Hematopoietic multipotent progenitor cell treated with erythropoietin and hydrocortisone succinate and interleukin-3 and kit ligand, for 17 days (in vitro differentiated cells): ENCODE measurements at regions not wholly inside any gene's neighbourhood (a gene's known extent, or its start where the extent isn't known, plus 50 kb on each side); places are given as distances from the start of the nearest gene placed in this dataset.
"Not testable (repeated sequence)": the region's sequence is repeated elsewhere in the genome, so short reads cannot be mapped to it uniquely, and the experiment has no call there.

Experiments used
- DNase-seq: peaks from one replicate; pipeline ENCODE4 v3.0.0-alpha.2; 2015; ENCODE audit warnings: low spot score

DNA sequence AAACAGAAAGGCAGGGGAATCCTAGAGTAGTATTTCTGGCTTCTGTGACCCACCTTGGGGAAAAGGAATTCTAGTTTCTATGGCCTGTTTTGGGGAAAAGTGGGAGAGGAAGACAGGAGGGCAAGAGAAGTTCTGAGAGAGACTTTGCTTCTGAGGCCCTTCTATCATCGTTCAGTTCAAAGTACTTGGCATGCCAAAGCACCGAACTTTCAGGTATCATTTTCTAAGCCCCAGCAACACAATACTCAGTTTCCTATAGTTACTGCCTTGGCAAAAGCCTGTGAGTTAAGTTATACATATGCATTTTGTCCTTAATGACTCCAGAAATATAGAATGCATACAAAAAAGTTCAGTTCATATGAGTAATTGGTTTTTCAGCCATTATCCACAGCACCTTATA is 74.1 kb upstream of the CHD2 start:
- DNase-seq, result no peak

DNA sequence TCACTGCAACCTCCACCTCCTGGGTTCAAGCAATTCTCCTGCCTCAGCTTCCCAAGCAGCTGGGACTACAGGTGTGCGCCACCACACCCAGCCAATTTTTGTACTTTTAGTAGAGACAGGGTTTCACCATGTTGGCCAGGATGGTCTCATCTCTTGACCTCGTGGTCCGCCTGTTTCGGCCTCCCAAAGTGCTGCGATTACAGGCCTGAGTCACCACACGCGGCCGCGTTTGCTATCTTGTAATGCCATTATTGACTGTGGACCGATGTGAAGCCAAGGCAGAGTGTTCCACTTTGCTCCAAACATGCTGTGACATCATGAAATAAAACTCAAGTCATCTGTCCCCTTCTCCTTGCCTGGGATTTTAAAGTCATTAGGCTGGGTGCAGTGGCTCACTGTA is 72.1 kb upstream of the CHD2 start:
- not testable (repeated sequence) for DNase-seq

DNA sequence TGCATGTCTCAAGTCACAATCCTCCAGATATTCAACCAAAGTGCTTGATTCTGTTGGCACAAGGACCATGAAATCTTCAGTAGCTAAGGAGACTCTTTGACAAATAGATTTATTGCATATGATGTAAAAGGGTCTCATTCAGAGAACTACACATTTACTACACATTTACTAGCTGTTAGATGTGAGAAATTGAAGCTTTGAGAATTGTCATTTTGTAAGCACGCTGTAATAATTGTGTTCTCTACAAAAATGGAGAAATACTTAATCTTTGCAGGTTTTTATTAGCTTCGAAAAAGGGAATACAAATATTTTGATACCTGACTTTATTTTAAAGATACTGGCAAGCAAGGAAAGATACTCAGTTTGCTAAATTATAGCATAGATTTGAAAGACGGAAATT is 70.2 kb upstream of the CHD2 start:
- DNase-seq, result no peak

DNA sequence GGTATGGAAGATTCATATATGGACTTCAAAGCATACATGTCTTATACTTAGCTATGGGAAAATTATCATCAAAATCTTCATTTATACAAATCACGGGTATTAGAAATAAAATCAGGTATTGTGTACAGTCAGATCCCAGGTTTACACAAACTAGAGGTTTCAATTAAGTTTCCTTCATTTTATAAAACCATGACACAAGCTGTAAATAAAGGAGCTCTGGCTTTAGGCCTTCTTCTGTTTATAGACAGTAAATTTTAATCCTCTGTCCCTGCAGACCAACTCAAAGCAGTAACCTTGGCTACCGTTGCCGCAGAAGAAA is 68.8 kb upstream of the CHD2 start:
- DNase-seq, result no peak

DNA sequence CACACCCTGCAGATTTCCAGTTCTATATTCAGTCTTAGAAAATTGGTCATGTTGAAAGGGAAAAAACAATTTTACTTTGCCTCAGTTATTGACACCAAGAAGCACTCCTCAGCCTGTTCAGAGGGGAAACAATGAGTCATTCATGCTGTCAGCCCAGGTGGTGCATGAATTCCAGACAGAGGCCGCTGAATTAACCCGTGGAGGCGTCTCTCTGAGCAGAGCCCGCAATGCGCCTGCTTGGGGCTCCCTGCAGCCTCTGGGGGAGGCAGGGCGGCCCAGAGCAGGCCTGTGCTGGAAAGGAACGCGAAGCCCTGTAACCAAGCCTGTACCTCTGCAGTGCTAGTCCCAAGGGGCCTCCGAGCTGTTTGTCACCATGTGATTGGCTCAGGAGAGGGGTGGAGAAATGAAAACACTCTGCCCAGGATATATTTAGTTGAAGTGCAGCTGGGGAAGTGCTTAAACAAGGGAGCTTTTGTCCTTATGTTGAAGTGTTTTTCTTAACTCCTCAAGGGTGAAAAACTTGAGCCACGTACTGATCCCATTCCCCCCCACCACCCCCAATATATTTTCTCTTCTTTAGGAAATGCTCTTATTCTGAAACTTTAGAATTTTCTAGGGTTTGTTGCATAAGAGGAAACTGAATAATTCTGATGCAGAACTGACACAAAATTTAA is 68.3 kb upstream of the CHD2 start:
- DNase-seq, result peak; percentile 79

DNA sequence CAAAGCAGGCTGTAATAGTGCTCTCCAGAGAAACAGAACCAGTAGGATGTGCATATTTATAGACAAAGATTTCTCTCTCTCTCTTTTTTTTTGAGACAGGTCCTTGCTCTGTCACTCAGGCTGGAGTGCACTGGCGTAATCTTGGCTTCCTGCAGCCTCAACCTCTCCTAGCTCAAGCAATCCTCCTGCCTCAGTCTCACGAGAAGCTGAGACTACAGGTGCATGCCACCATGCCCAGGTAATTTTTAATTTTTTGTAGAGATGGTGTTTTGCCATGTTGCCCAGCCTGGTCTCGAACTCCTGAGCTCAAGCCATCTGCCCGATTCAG is 67.1 kb upstream of the CHD2 start:
- DNase-seq, result no peak

DNA sequence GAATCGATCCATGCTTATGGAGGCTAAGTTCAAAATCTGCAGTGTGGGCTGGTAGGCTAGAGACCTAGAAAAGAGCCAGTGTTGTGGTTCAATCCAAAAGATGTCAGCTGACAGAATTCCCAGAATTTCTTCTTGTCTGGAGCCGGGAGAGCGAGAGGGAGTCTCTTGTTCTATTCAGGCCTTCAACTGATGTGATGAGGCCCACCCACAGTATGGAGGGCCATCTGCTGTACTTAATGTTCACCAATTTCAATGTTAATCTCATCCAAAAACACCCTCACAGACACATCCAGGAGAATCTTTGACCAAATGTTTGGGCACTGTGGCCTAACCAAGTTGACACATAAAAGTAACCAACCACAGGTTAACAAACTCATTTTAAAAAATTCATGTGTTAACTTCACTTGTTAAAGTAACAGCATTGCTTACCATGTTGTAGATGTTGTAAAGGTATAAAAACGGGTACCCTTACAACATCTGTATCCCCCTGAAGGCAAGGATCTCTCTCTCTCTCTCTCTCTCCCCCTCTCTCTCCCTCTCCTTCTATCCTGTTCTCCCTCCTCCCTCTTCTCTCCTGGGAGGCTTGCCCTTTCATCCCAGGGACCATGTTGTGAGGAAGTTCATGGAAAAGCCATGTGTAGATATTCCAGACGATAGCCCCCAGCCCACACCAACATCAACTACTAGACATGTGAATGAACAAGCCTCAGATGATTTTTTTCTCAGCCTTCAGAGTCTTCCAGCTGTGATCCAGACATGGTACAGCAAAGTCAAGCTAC is 66.4 kb upstream of the CHD2 start:
- DNase-seq, result no peak

DNA sequence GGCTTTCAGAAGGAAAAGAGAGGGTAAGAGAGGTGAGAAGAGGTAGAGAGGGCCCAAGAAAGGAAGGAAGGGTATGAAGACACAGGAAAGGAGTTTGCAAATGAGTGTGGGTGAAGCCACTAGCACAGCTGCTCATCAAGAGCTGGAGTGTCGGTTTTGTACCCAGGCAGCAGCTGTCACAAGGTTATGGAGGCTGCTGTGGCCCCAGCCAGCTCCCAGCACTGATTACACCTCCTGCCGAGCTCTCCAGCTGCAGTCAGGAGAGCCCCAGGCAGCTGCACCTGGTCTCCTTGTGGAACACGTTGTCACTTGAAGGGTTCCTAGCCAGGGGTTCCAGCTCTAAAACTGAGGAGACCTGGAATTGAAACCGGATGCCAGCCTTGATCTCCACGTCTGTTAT is 60.4 kb upstream of the CHD2 start:
- no peak for DNase-seq

DNA sequence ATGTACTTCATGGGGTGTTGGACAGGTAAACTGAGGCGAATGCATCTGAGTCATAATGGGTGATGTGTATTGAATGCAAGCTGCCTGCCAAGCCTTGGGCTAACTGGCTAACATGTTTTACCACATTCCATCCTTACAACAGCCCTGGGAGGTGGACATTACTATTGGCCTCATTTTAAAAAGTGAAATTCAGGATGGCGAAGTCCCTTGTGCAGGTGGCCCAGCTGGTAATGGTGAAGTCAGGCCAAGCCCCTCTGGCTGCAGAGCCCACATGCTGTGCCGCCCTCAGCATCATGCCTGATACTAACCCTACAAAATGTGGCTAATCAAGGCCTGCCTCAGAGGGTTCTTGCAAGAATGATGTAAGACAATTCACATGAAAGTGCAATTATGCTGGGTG is 60.0 kb upstream of the CHD2 start:
- DNase-seq, result no peak

DNA sequence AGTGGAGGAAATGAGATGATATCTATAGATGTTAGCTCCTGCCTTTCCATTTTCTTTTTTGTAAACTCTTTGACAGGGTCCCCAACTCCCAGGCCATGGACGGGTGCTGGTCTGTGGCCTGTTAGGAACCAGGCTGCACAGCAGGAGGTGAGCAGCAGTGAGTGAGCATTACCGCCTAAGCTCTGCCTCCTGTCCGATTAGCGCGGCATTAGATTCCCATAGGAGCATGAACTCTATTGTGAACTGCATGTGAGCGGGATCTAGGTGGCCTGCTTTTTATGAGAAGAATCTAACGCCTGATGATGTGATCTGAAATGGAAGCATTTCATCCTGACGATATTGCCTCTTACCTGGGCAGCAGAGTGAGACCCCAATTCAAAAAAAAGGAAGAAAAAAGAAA is 56.8 kb upstream of the CHD2 start:
- DNase-seq, result no peak

DNA sequence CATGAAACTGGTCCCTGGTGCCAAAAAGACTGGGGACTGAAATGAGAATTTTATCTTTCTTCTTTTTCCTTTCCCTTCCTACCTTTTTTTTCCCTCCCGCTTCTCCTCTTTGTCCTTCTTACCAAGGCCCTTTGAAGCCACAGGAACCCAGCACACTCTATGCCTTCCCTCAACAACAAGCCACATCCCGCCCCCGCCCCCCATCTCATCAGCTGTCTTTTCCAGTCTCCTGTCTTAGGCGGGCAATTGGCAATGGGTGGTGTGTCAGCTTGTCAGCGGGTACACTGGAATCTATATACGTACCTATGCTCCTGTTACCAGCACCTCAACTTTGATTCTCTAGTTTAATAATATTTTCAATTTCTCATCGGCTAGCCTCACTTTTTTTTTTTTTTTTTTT is 56.3 kb upstream of the CHD2 start:
- DNase-seq, result no peak

DNA sequence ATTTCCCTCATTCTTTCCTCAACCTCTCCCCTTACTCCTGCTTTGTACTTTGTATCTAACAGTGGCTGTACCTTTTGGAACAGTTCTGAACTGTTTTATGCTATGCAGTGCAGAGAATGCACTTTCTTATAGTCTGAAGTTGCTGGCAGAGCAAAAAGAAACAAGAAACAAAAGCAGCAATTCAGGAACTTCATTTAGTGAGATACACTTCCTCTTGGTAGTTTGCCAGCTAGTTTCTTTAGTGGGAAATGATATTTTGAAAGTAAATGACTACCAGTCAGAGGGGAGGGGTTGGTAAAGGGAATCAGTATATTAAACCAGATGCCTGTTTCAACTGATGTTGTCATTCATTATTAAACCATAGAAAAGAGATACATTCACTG is 55.0 kb upstream of the CHD2 start:
- DNase-seq, result no peak

DNA sequence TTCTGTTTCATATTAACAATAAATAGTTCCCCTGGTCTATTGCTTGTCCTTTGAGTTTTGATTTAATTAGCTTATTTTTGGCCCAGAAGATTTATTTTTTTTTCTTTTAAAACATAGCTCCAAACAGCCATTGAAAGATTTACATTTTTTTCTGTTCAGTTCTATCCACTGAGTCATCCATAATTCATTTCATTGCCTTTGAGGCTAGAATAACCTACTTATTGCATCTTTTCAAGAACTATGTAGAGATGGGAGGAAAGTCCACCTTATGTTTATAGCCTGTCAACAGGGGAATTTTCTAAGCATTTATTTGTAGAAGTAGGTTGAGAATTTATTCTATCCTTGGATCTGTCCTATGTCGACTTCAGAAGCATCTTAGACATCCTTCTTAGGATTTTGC is 53.4 kb upstream of the CHD2 start:
- DNase-seq, result no peak

DNA sequence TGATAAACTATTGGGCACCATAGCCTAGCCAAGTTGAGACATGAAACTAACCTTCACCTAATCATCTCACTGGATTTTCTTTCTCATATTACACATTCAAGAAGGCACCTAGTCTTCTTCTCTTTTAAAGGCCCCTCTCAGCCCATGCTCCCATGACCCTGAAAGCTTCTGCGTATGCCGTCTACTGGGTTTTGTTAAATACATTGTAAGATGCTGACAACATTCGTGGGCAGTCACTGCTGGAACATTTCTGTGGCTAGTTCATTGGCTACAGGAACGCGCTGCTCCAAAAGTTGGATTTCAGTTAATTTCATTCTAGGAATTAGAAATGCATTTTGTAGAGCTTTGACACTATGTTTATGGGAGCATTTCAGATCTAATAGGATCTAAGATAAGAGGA is 52.3 kb upstream of the CHD2 start:
- DNase-seq, result no peak

DNA sequence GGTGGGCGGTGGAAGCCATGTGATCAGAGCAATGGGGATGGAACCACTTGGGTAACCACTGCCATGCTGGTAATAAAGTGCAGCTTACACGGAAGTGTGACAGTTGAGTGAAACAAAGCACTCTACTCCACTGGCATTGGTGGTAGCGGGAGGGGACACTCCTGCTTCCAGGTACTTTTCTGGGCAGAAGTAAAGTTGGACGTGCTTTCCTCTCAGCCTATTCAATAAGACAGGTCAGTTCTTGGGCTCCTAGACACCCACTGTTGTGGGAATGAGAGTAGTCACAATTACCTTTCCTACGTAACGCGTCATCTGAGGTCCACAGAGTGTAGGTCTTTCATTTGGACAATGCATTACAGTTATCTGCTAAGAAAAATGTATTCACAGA is 51.7 kb upstream of the CHD2 start:
- DNase-seq, result no peak

DNA sequence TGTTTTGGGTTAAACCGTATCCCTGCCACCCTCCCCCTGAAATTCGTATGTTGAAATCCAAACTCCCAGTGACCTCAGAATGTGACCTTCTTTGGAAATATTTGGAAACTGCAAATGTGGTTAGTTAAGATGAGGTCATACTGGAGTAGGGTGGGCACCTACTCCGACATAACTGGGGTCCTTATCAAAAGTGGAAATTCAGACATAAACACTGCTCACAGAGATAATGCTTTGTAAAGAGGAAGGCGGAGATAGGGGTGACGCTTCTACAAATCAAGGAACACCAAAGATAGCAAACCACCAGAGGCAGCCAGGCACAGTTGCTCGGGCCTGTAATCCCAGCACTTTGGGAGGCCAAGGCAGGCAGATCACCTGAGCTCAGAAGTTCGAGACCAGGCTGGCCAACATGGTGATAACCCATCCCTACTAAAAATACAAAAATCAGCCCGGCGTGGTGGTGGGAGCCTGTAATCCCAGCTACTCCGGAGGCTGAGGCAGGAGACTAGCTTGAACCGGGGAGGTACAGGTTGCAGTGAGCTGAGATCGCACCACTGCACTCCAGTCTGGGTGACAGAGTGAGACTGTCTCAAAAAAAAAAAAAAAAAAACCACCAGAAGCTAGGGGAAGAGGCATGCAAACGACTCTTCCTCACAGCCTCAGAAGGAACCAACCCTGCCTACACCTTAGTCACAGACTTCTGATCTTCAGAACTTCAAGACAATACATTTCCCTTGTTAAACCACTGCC is 51.1 kb upstream of the CHD2 start:
- DNase-seq, result peak; percentile 27

DNA sequence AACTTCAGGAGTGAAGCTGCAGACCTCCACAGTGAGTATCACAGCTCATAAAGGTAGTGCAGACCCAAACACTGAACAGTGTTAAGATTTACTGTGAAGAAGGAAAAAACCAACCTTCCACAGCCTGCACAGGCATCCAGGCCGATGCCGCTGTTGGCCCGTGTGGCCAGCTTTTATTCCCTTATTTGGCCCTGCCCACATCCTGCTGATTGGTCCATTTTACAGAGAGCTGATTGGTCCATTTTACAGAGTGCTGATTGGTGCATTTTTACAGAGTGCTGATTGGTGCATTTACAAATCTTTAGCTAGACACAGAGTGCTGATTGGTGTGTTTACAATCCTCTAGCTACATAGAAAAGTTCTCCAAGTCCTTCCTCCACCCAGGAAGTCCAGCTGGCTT is 49.9 kb upstream of the CHD2 start:
- DNase-seq, result not testable (repeated sequence)
